Activated T-helper 1 cell treated with anti-CD3 and anti-CD28 coated beads, Interleukin-12 subunit alpha, Interleukin-12 subunit beta, Interleukin-2, Interleukin-4 antibody, amounts not matched to agents 30 ng/mL and 10 ng/mL and 1 ng/mL, durations not matched to agents 14 hours and 24 hours and 36 hours (primary cell): ENCODE measurements at regions not wholly inside any gene's neighbourhood (a gene's known extent, or its start where the extent isn't known, plus 50 kb on each side); places are given as distances from the start of the nearest gene placed in this dataset.

Experiments
- DNase-seq: peaks from one replicate; pipeline ENCODE4 v3.0.0; 2021; ENCODE audit warnings: low spot score
- H3K27ac Mint-ChIP-seq: one replicate; pipeline ENCODE4 v1.8.0; 2021; ENCODE audit warnings: mild to moderate bottlenecking, mixed read lengths
- H3K27me3 Mint-ChIP-seq: one replicate; pipeline ENCODE4 v1.8.0; 2022; ENCODE audit warnings: mild to moderate bottlenecking, moderate library complexity, mixed read lengths; ENCODE audit not compliant: insufficient read depth
- H3K36me3 Mint-ChIP-seq: one replicate; pipeline ENCODE4 v1.8.0; 2021; ENCODE audit warnings: low read depth, mixed read lengths
- H3K4me1 Mint-ChIP-seq: one replicate; pipeline ENCODE4 v1.8.0; 2021; ENCODE audit warnings: low read depth, mixed read lengths
- H3K4me3 Mint-ChIP-seq: one replicate; pipeline ENCODE4 v1.8.0; 2021; ENCODE audit warnings: mild to moderate bottlenecking, moderate library complexity, mixed read lengths
- H3K9me3 Mint-ChIP-seq: one replicate; pipeline ENCODE4 v1.8.0; 2021; ENCODE audit warnings: mixed read lengths
- intact Hi-C: fragments of 100-400 bp; cut with micrococcal nuclease; formaldehyde crosslinking; loops from one replicate; pipeline ENCODE4 v1.15.1; 2024

DNA sequence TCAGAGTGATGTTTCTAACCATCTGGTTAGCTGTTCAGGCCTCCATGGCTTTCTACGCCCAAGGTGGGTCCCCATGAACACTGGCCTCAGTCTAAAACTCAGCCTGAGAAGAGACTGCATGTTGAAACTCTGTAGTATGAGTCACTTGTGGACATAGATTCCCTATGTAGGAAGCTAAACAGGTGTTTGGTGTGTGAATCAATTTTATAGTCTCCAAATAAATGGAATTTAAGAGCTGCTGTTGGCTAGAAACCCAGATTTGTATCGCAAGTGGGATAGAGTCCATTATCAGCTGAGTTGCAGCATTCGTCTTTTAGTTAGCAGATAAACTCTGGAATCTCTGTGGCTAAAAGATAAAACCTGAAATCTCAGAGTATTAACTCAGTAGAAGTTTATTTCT is 131.4 kb downstream of the KCNS3 start:
- no peaks in the 10 kb centered on the region for H3K27me3 Mint-ChIP-seq
- H3K4me1 Mint-ChIP-seq: no peaks in the 10 kb centered on the region
- H3K36me3 Mint-ChIP-seq: no peaks in the 10 kb centered on the region
- no peak for DNase-seq
- intact Hi-C loops: no loop called here
- no peak overlapping the region for H3K4me3 Mint-ChIP-seq
- H3K9me3 Mint-ChIP-seq: peaks cover 6% of the 10 kb centered on the region
- H3K27ac Mint-ChIP-seq: no peak overlapping the region

DNA sequence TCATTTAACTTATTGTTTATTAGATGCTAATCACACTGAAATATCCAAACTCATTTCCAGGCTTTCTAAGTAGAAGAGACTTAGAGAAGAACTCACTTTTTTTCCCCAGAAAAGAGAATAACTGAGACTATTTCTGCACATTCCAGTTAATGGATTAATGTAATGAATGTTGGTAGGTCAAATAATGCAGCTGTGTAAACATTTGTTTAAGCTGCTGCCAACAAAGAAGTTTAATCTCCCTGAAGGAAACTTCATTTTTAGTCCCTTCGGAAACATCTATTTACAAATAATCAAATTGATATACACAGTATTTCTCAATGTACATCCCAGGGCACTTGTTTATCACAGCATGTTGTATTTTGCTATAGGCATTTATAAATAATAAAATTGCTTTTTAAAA is 126.9 kb downstream of the KCNS3 start:
- no peaks in the 10 kb centered on the region for H3K27me3 Mint-ChIP-seq
- peaks cover 6% of the 10 kb centered on the region for H3K9me3 Mint-ChIP-seq
- no peak overlapping the region for H3K4me3 Mint-ChIP-seq
- H3K27ac Mint-ChIP-seq: no peak overlapping the region
- H3K36me3 Mint-ChIP-seq: no peaks in the 10 kb centered on the region
- no peaks in the 10 kb centered on the region for H3K4me1 Mint-ChIP-seq
- no peak for DNase-seq
- intact Hi-C loops: no loop called here

DNA sequence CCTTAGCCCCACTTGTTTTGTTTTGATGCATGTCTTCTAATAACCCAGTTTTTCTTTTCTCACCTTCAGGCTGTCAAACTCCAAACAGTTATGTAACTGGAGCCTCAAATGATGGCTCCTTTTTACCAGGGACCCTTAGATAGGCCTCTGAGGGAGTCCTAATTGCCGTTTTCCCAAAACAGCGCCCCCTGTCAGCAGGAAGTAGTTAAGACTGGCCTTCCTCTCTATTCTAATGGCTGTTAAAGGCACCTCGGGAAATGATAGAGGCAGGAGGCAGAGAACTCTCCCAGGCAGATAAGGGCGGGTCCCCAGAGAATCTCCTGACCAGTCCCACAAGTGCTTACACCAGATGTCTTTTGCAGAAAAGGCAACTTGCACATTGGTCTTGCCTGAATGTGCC is 123.2 kb downstream of the KCNS3 start:
- DNase-seq: no peak
- Mint-ChIP-seq H3K9me3 (no peaks in the 10 kb centered on the region), H3K27me3 (no peaks in the 10 kb centered on the region), H3K36me3 (no peaks in the 10 kb centered on the region), H3K4me1 (no peaks in the 10 kb centered on the region), H3K27ac (no peak overlapping the region), H3K4me3 (no peak overlapping the region)
- intact Hi-C loops: no loop called here

DNA sequence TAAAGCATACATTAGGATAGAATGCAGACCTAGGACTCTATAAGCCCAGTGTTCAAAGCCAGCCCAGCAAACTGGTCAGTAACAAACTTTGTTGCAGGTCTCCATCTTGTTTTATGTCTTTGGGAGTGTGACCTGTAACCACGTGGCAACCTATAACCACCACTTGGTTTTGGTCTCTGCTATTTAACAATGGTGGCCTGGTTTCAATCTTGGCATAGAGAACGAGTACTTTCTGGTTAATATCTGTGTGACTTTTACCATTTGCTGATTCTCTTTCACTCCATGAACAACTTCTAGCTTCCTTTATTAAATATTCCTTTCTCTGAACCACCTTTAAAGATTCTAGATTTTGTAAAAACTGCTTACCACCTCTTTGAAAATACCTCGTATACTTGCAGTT is 118.5 kb downstream of the KCNS3 start:
- H3K27ac Mint-ChIP-seq: no peak overlapping the region
- no peaks in the 10 kb centered on the region for H3K27me3 Mint-ChIP-seq
- no peak for DNase-seq
- H3K4me3 Mint-ChIP-seq: no peak overlapping the region
- H3K4me1 Mint-ChIP-seq: no peaks in the 10 kb centered on the region
- intact Hi-C loops: no loop called here
- H3K36me3 Mint-ChIP-seq: no peaks in the 10 kb centered on the region
- H3K9me3 Mint-ChIP-seq: no peaks in the 10 kb centered on the region

DNA sequence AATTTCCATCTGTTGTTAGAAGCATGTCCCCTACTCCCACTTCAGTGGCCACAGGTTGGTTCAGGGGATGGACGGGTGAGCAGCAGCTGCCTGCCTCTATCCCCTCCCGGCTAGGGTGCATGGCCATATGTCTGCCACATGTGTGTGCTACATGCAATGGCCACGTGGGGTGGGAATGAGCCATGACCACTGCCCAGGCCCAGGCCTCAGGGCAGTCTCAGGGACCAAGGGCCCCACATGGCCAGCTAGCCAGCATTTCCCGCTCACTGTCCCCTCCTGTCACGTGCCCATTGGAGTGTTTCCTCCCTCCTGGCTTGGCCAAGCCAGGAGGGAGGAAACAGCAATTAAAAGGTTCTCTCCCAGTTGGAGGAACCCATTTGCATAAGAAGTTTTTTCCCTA is 117.1 kb downstream of the KCNS3 start:
- H3K27ac Mint-ChIP-seq: no peak overlapping the region
- no peaks in the 10 kb centered on the region for H3K4me1 Mint-ChIP-seq
- H3K9me3 Mint-ChIP-seq: no peaks in the 10 kb centered on the region
- H3K36me3 Mint-ChIP-seq: no peaks in the 10 kb centered on the region
- intact Hi-C loops: no loop called here
- no peak overlapping the region for H3K4me3 Mint-ChIP-seq
- no peak for DNase-seq
- no peaks in the 10 kb centered on the region for H3K27me3 Mint-ChIP-seq
